HEK293 (cell line): ENCODE measurements at regions not wholly inside any gene's neighbourhood (a gene's known extent, or its start where the extent isn't known, plus 50 kb on each side); places are given as distances from the start of the nearest gene placed in this dataset.
A peak's percentile ranks its signal among the peaks of the same experiment; 100 is the strongest.

ENCODE experiments used
- CTCF ChIA-PET: fragments of 350-600 bp; formaldehyde crosslinking; extraction: SDS; loops from one replicate; lab custom pipeline; 2021; ENCODE audit warnings: antibody characterized with exemption; lab: Yijun Ruan, JAX
- POLR2A ChIA-PET: fragments of 300-600 bp; formaldehyde crosslinking; extraction: SDS; loops from one replicate; lab custom pipeline; 2020; ENCODE audit warnings: antibody characterized with exemption, inconsistent platforms; lab: Yijun Ruan, JAX
- H3K27ac ChIP-seq: fragments of 200-500 bp; sonication (Bioruptor generic); 2 replicates; pipeline ENCODE4 v1.5.1; 2014; ENCODE audit warnings: low read depth, low read length, control low read depth, inconsistent platforms; ENCODE audit errors: extremely low read depth
- H3K36me3 ChIP-seq, 2 experiments: fragments of 200-500 bp in 1 of 2; sonication (Bioruptor generic) in 1 of 2; 1 replicate in 1 of 2; 2 replicates in 1 of 2; pipeline ENCODE4 v1.5.1; 2014 to 2017; ENCODE audit warnings: inconsistent platforms in 2 of 2, low read length in 2 of 2; ENCODE audit not compliant: control insufficient read depth in 2 of 2, insufficient read depth in 1 of 2
- H3K4me1 ChIP-seq: fragments of 200-500 bp; sonication (Bioruptor generic); 2 replicates; pipeline ENCODE4 v1.5.1; 2014; ENCODE audit warnings: mild to moderate bottlenecking, low read length, inconsistent platforms; ENCODE audit not compliant: control insufficient read depth, insufficient read depth
- H3K4me3 ChIP-seq: 2 replicates; pipeline ENCODE4 v1.5.1; 2011; ENCODE audit warnings: low read depth, mild to moderate bottlenecking, control low read depth, low read length, moderate library complexity
- H3K9me3 ChIP-seq: fragments of 200-500 bp; sonication (Bioruptor generic); 2 replicates; pipeline ENCODE4 v1.5.1; 2014; ENCODE audit warnings: low read depth, low read length, inconsistent platforms; ENCODE audit not compliant: control insufficient read depth, insufficient read depth
- EGR2 ChIP-seq: fragments of 450-650 bp; formaldehyde crosslinking; IDR thresholded peaks from 2 replicates; pipeline ENCODE4 v1.5.1; 2016; ENCODE audit warnings: low read depth, missing biosample characterization, missing genetic modification characterization
- HOXC10 ChIP-seq: sonication (generic); formaldehyde crosslinking; IDR thresholded peaks from 2 replicates; pipeline ENCODE4 v1.8.1; 2023; ENCODE audit warnings: mild to moderate bottlenecking, missing genetic modification reagents
- OSR2 ChIP-seq: fragments of 450-650 bp; formaldehyde crosslinking; IDR thresholded peaks from 2 replicates; pipeline ENCODE4 v1.5.1; 2016; ENCODE audit warnings: missing biosample characterization, missing genetic modification characterization
- RBAK ChIP-seq: fragments of 450-650 bp; formaldehyde crosslinking; IDR thresholded peaks from 2 replicates; pipeline ENCODE4 v1.5.1; 2016; ENCODE audit warnings: missing biosample characterization, missing genetic modification characterization
- ZBTB10 ChIP-seq: fragments of 450-650 bp; formaldehyde crosslinking; IDR thresholded peaks from 2 replicates; pipeline ENCODE4 v1.5.1; 2016; ENCODE audit warnings: missing biosample characterization, missing genetic modification characterization
- ZBTB6 ChIP-seq: fragments of 450-650 bp; formaldehyde crosslinking; IDR thresholded peaks from 2 replicates; pipeline ENCODE4 v1.5.1; 2017; ENCODE audit warnings: missing biosample characterization, missing genetic modification characterization
- ZNF10 ChIP-seq: fragments of 450-650 bp; formaldehyde crosslinking; IDR thresholded peaks from 2 replicates; pipeline ENCODE4 v1.5.1; 2017; ENCODE audit warnings: missing biosample characterization, missing genetic modification characterization
- ZNF114 ChIP-seq: fragments of 450-650 bp; formaldehyde crosslinking; IDR thresholded peaks from 2 replicates; pipeline ENCODE4 v1.5.0; 2017; ENCODE audit warnings: missing biosample characterization, missing genetic modification characterization
- ZNF155 ChIP-seq: fragments of 450-650 bp; formaldehyde crosslinking; IDR thresholded peaks from 2 replicates; pipeline ENCODE4 v1.5.1; 2016; ENCODE audit warnings: missing biosample characterization, missing genetic modification characterization
- ZNF184 ChIP-seq: fragments of 450-650 bp; IDR thresholded peaks from 2 replicates; pipeline ENCODE4 v1.5.1; 2018; ENCODE audit warnings: missing biosample characterization, mild to moderate bottlenecking, missing genetic modification characterization
- ZNF221 ChIP-seq: fragments of 450-650 bp; formaldehyde crosslinking; IDR thresholded peaks from 2 replicates; pipeline ENCODE4 v1.5.1; 2017; ENCODE audit warnings: missing biosample characterization, missing genetic modification characterization, borderline replicate concordance
- ZNF23 ChIP-seq: fragments of 450-650 bp; formaldehyde crosslinking; IDR thresholded peaks from 2 replicates; pipeline ENCODE4 v1.5.1; 2016; ENCODE audit warnings: missing biosample characterization, missing genetic modification characterization, borderline replicate concordance
- ZNF248 ChIP-seq: fragments of 450-650 bp; formaldehyde crosslinking; IDR thresholded peaks from 2 replicates; pipeline ENCODE4 v1.5.1; 2017; ENCODE audit warnings: missing biosample characterization, missing genetic modification characterization
- ZNF292 ChIP-seq: fragments of 450-650 bp; formaldehyde crosslinking; IDR thresholded peaks from 2 replicates; pipeline ENCODE4 v1.5.1; 2016; ENCODE audit warnings: low read depth, missing biosample characterization, missing genetic modification characterization, borderline replicate concordance
- ZNF362 ChIP-seq: fragments of 450-650 bp; formaldehyde crosslinking; IDR thresholded peaks from 2 replicates; pipeline ENCODE4 v1.5.1; 2016; ENCODE audit warnings: missing biosample characterization, missing genetic modification characterization
- ZNF473 ChIP-seq: fragments of 450-650 bp; formaldehyde crosslinking; IDR thresholded peaks from 2 replicates; pipeline ENCODE4 v1.5.1; 2017; ENCODE audit warnings: missing biosample characterization, missing genetic modification characterization
- ZNF561 ChIP-seq: fragments of 450-650 bp; IDR thresholded peaks from 2 replicates; pipeline ENCODE4 v1.5.1; 2018; ENCODE audit warnings: missing biosample characterization, missing genetic modification characterization, borderline replicate concordance
- ZNF610 ChIP-seq: fragments of 450-650 bp; formaldehyde crosslinking; IDR thresholded peaks from 2 replicates; pipeline ENCODE4 v1.5.1; 2016; ENCODE audit warnings: missing biosample characterization, missing genetic modification characterization, borderline replicate concordance
- ZNF654 ChIP-seq: fragments of 450-650 bp; formaldehyde crosslinking; IDR thresholded peaks from 2 replicates; pipeline ENCODE4 v1.5.1; 2016; ENCODE audit warnings: low read depth, missing biosample characterization, missing genetic modification characterization
- ZNF692 ChIP-seq: fragments of 450-650 bp; formaldehyde crosslinking; IDR thresholded peaks from 2 replicates; pipeline ENCODE4 v1.5.1; 2016; ENCODE audit warnings: missing biosample characterization, missing genetic modification characterization
- ZNF791 ChIP-seq: fragments of 450-650 bp; formaldehyde crosslinking; IDR thresholded peaks from 2 replicates; pipeline ENCODE4 v1.5.1; 2016; ENCODE audit warnings: missing biosample characterization, missing genetic modification characterization
- ZNF837 ChIP-seq: fragments of 450-650 bp; formaldehyde crosslinking; IDR thresholded peaks from 2 replicates; pipeline ENCODE4 v1.5.1; 2016; ENCODE audit warnings: missing biosample characterization, missing genetic modification characterization

GRCh38 chr4:173990869-173991210 lies 292.6 kb downstream of the FBXO8 start:
- no peaks in the 10 kb centered on the region for H3K4me1 ChIP-seq
- ChIA-PET CTCF (interaction anchor here (0.6 to 1.4 kb wide), 11 partner anchors 16 to 570 kb away, joined by 3 to 6 read pairs (median 3); no protein-coding TSS in a partner anchor), POLR2A (no interaction called here)
- H3K27ac ChIP-seq = no peak overlapping the region
- no peak for TF ChIP-seq ZBTB6 (tag by site-specific recombination)
- TF ChIP-seq ZNF221 (tag by site-specific recombination) = no peak
- no peak for TF ChIP-seq ZNF292 (tag by site-specific recombination)
- no peak for TF ChIP-seq ZBTB10 (tag by site-specific recombination)
- TF ChIP-seq ZNF155 = no peak
- no peak for TF ChIP-seq ZNF837 (tag by site-specific recombination)
- TF ChIP-seq ZNF473 (tag by site-specific recombination) = no peak
- no peak for TF ChIP-seq EGR2 (tag by site-specific recombination)
- TF ChIP-seq ZNF610 (tag by site-specific recombination) = no peak
- TF ChIP-seq ZNF791 (tag by site-specific recombination) = no peak
- no peak for TF ChIP-seq ZNF23
- no peak for TF ChIP-seq OSR2 (tag by site-specific recombination)
- TF ChIP-seq HOXC10 (CRISPR knock-in tag) = no peak
- TF ChIP-seq ZNF248 (tag by site-specific recombination) = no peak
- no peak for TF ChIP-seq ZNF114
- no peak for TF ChIP-seq ZNF561
- H3K4me3 ChIP-seq = no peak overlapping the region
- H3K9me3 ChIP-seq = no peaks in the 10 kb centered on the region
- H3K36me3 ChIP-seq = no peaks in the 10 kb centered on the region

GRCh38 chr4:173990126-173990868 lies 293.2 kb downstream of the FBXO8 start:
- CTCF ChIA-PET = interaction anchor here (0.6 to 1.4 kb wide), 18 partner anchors 8 to 569 kb away, joined by 3 to 6 read pairs (median 3); no protein-coding TSS in a partner anchor
- Histone ChIP-seq H3K9me3 (no peaks in the 10 kb centered on the region), H3K27ac (no peak overlapping the region), H3K4me3 (no peak overlapping the region), H3K36me3 (no peaks in the 10 kb centered on the region), H3K4me1 (no peaks in the 10 kb centered on the region)
- POLR2A ChIA-PET = no interaction called here
- TF ChIP-seq ZBTB6 (tag by site-specific recombination) (no peak), ZNF184 (tag by site-specific recombination) (no peak), ZBTB10 (tag by site-specific recombination) (no peak), ZNF10 (tag by site-specific recombination) (no peak), ZNF221 (tag by site-specific recombination) (no peak), ZNF654 (peak; percentile 63), RBAK (tag by site-specific recombination) (no peak), ZNF692 (tag by site-specific recombination) (no peak), ZNF362 (tag by site-specific recombination) (no peak)
